Activated CD8-positive, alpha-beta T cell treated with anti-CD3 and anti-CD28 coated beads, Interleukin-2, amount 10 ng/mL, durations not matched to agents 7 days and 5 days (primary cell): ENCODE measurements at regions not wholly inside any gene's neighbourhood (a gene's known extent, or its start where the extent isn't known, plus 50 kb on each side); places are given as distances from the start of the nearest gene placed in this dataset.
"Not testable (repeated sequence)": the region's sequence is repeated elsewhere in the genome, so short reads cannot be mapped to it uniquely, and the experiment has no call there.

Experiments used
- ATAC-seq: fragments of 150-1000 bp; cut with Tn5 transposase; one replicate; pipeline ENCODE4 v1.10.0; 2021; ENCODE audit warnings: moderate library complexity
- CTCF ChIA-PET: fragments of 350-600 bp; sonication (Branson Sonifier 250); formaldehyde crosslinking; loops from one replicate; lab custom pipeline; 2021; ENCODE audit warnings: antibody characterized with exemption; lab: Charles Lee
- POLR2A ChIA-PET: fragments of 350-600 bp; sonication (Branson Sonifier 250); formaldehyde crosslinking; loops from one replicate; lab custom pipeline; 2021; ENCODE audit warnings: antibody characterized with exemption; lab: Charles Lee
- DNase-seq: peaks from one replicate; pipeline ENCODE4 v3.0.0-alpha.2; 2020
- H3K27ac Mint-ChIP-seq: one replicate; pipeline ENCODE4 v1.8.0; 2021; ENCODE audit warnings: mild to moderate bottlenecking, mixed read lengths
- H3K27me3 Mint-ChIP-seq: one replicate; pipeline ENCODE4 v1.8.0; 2021; ENCODE audit warnings: low read depth, mixed read lengths
- H3K36me3 Mint-ChIP-seq: one replicate; pipeline ENCODE4 v1.8.0; 2021; ENCODE audit warnings: low read depth, mixed read lengths
- H3K4me1 Mint-ChIP-seq: one replicate; pipeline ENCODE4 v1.8.0; 2021; ENCODE audit warnings: low read depth, mixed read lengths
- H3K4me3 Mint-ChIP-seq: one replicate; pipeline ENCODE4 v1.8.0; 2021; ENCODE audit warnings: mild to moderate bottlenecking, mixed read lengths
- H3K9me3 Mint-ChIP-seq: one replicate; pipeline ENCODE4 v1.8.0; 2022; ENCODE audit warnings: mixed read lengths; ENCODE audit not compliant: insufficient read depth

- H3K27ac Mint-ChIP-seq = no peak overlapping the region
- POLR2A ChIA-PET = no interaction called here
Observed at GRCh38 chr6:112525749-112526148, 178.6 kb downstream of the RFPL4B start.

GRCh38 chr6:112526594-112526993, 179.5 kb downstream of the RFPL4B start:
- H3K27me3 Mint-ChIP-seq = no peaks in the 10 kb centered on the region
- H3K4me1 Mint-ChIP-seq = no peaks in the 10 kb centered on the region
- ChIA-PET CTCF (no interaction called here), POLR2A (no interaction called here)
- no peaks in the 10 kb centered on the region for H3K36me3 Mint-ChIP-seq
- DNase-seq (no peak), ATAC-seq (no peak)
- no peak overlapping the region for H3K27ac Mint-ChIP-seq
- no peak overlapping the region for H3K4me3 Mint-ChIP-seq
- no peaks in the 10 kb centered on the region for H3K9me3 Mint-ChIP-seq

More at GRCh38 chr6:112525749-112526148, 178.6 kb downstream of the RFPL4B start:
- CTCF ChIA-PET = no interaction called here
- Mint-ChIP-seq H3K9me3 (no peaks in the 10 kb centered on the region), H3K36me3 (no peaks in the 10 kb centered on the region), H3K4me3 (no peak overlapping the region), H3K27me3 (no peaks in the 10 kb centered on the region), H3K4me1 (no peaks in the 10 kb centered on the region)
- no peak for DNase-seq
- ATAC-seq = no peak

- POLR2A ChIA-PET, DNase-seq, H3K9me3 Mint-ChIP-seq, H3K27ac Mint-ChIP-seq, H3K36me3 Mint-ChIP-seq, H3K4me1 Mint-ChIP-seq, CTCF ChIA-PET, H3K4me3 Mint-ChIP-seq, H3K27me3 Mint-ChIP-seq, ATAC-seq: not testable (repeated sequence)
Observed at GRCh38 chr6:112528306-112528705, 181.2 kb downstream of the RFPL4B start.

GRCh38 chr6:112535816-112536215, 188.7 kb downstream of the RFPL4B start:
- Mint-ChIP-seq H3K4me1 (no peaks in the 10 kb centered on the region), H3K27me3 (no peaks in the 10 kb centered on the region), H3K36me3 (no peaks in the 10 kb centered on the region), H3K27ac (no peak overlapping the region), H3K4me3 (no peak overlapping the region), H3K9me3 (peaks cover 8% of the 10 kb centered on the region)
- DNase-seq (no peak), ATAC-seq (no peak)
- CTCF ChIA-PET = no interaction called here
- POLR2A ChIA-PET = no interaction called here

- ATAC-seq (no peak), DNase-seq (no peak)
- peaks cover 8% of the 10 kb centered on the region for H3K9me3 Mint-ChIP-seq
- POLR2A ChIA-PET = no interaction called here
- no peaks in the 10 kb centered on the region for H3K27me3 Mint-ChIP-seq
- H3K27ac Mint-ChIP-seq = no peak overlapping the region
- no peaks in the 10 kb centered on the region for H3K36me3 Mint-ChIP-seq
- no peak overlapping the region for H3K4me3 Mint-ChIP-seq
- CTCF ChIA-PET = no interaction called here
- no peaks in the 10 kb centered on the region for H3K4me1 Mint-ChIP-seq
Observed at GRCh38 chr6:112539355-112539754, 192.2 kb downstream of the RFPL4B start.

GRCh38 chr6:112541847-112542246, 194.7 kb downstream of the RFPL4B start:
- H3K9me3 Mint-ChIP-seq, ATAC-seq, CTCF ChIA-PET, H3K27ac Mint-ChIP-seq, DNase-seq, H3K27me3 Mint-ChIP-seq, H3K36me3 Mint-ChIP-seq, H3K4me1 Mint-ChIP-seq, H3K4me3 Mint-ChIP-seq, POLR2A ChIA-PET: not testable (repeated sequence)

- DNase-seq, H3K4me1 Mint-ChIP-seq, POLR2A ChIA-PET, H3K4me3 Mint-ChIP-seq, H3K9me3 Mint-ChIP-seq, ATAC-seq, H3K36me3 Mint-ChIP-seq, H3K27me3 Mint-ChIP-seq, H3K27ac Mint-ChIP-seq, CTCF ChIA-PET: not testable (repeated sequence)
Observed at GRCh38 chr6:112547321-112548085, 200.4 kb downstream of the RFPL4B start.

- H3K9me3 Mint-ChIP-seq = no peaks in the 10 kb centered on the region
- CTCF ChIA-PET = interaction anchor here (1.9 kb wide), 1 partner anchor 12 kb away, joined by 5 read pairs; no protein-coding TSS in a partner anchor
- no peaks in the 10 kb centered on the region for H3K27me3 Mint-ChIP-seq
- no peak overlapping the region for H3K4me3 Mint-ChIP-seq
- DNase-seq = no peak
- no peaks in the 10 kb centered on the region for H3K4me1 Mint-ChIP-seq
- no peak overlapping the region for H3K27ac Mint-ChIP-seq
- H3K36me3 Mint-ChIP-seq = no peaks in the 10 kb centered on the region
- POLR2A ChIA-PET = no interaction called here
- no peak for ATAC-seq
Observed at GRCh38 chr6:112549749-112550148, 202.6 kb downstream of the RFPL4B start.

GRCh38 chr6:112557435-112557834, 210.3 kb downstream of the RFPL4B start:
- Mint-ChIP-seq H3K4me1 (no peaks in the 10 kb centered on the region), H3K36me3 (no peaks in the 10 kb centered on the region), H3K27me3 (no peaks in the 10 kb centered on the region), H3K9me3 (no peaks in the 10 kb centered on the region), H3K27ac (no peak overlapping the region), H3K4me3 (no peak overlapping the region)
- DNase-seq (no peak), ATAC-seq (no peak)
- ChIA-PET POLR2A (no interaction called here), CTCF (no interaction called here)

GRCh38 chr6:112557961-112558360, 210.8 kb downstream of the RFPL4B start:
- Mint-ChIP-seq H3K27me3 (no peaks in the 10 kb centered on the region), H3K4me3 (no peak overlapping the region), H3K4me1 (no peaks in the 10 kb centered on the region), H3K9me3 (no peaks in the 10 kb centered on the region), H3K36me3 (no peaks in the 10 kb centered on the region), H3K27ac (no peak overlapping the region)
- DNase-seq (no peak), ATAC-seq (no peak)
- POLR2A ChIA-PET = no interaction called here
- CTCF ChIA-PET = no interaction called here

- Mint-ChIP-seq H3K9me3 (no peaks in the 10 kb centered on the region), H3K4me1 (no peaks in the 10 kb centered on the region), H3K27ac (no peak overlapping the region), H3K36me3 (no peaks in the 10 kb centered on the region), H3K27me3 (no peaks in the 10 kb centered on the region), H3K4me3 (no peak overlapping the region)
- DNase-seq (no peak), ATAC-seq (no peak)
- ChIA-PET CTCF (interaction anchor here (1.4 kb wide), 1 partner anchor 11 kb away, joined by 5 read pairs; no protein-coding TSS in a partner anchor), POLR2A (no interaction called here)
Observed at GRCh38 chr6:112560651-112561050, 213.5 kb downstream of the RFPL4B start.

- no peak overlapping the region for H3K27ac Mint-ChIP-seq
- H3K9me3 Mint-ChIP-seq = no peaks in the 10 kb centered on the region
- ATAC-seq (no peak), DNase-seq (no peak)
- ChIA-PET CTCF (no interaction called here), POLR2A (no interaction called here)
- no peaks in the 10 kb centered on the region for H3K4me1 Mint-ChIP-seq
- H3K27me3 Mint-ChIP-seq = no peaks in the 10 kb centered on the region
- H3K36me3 Mint-ChIP-seq = no peaks in the 10 kb centered on the region
- H3K4me3 Mint-ChIP-seq = no peak overlapping the region
Observed at GRCh38 chr6:112562301-112563231, 215.4 kb downstream of the RFPL4B start.
